Parathyroid adenoma (tissue), 2 donors: ENCODE measurements at regions not wholly inside any gene's neighbourhood (a gene's known extent, or its start where the extent isn't known, plus 50 kb on each side); places are given as distances from the start of the nearest gene placed in this dataset.

Source experiments
- H2AFZ ChIP-seq: fragments of 300-600 bp; sonication (generic); one replicate; pipeline ENCODE4 v1.7.0; 2017; ENCODE audit warnings: antibody characterized with exemption, mild to moderate bottlenecking
- H3K27ac ChIP-seq: fragments of 300-600 bp; sonication (generic); one replicate; pipeline ENCODE4 v1.7.0; 2017
- H3K27me3 ChIP-seq: fragments of 300-600 bp; sonication (generic); one replicate; pipeline ENCODE4 v1.7.0; 2017; ENCODE audit warnings: low read length; ENCODE audit not compliant: control insufficient read depth, insufficient read depth
- H3K36me3 ChIP-seq: fragments of 300-600 bp; sonication (generic); one replicate; pipeline ENCODE4 v1.7.0; 2017; ENCODE audit warnings: low read length; ENCODE audit not compliant: control insufficient read depth, insufficient read depth
- H3K4me1 ChIP-seq: fragments of 300-600 bp; sonication (generic); one replicate; pipeline ENCODE4 v1.7.0; 2017; ENCODE audit warnings: control low read depth
- H3K4me2 ChIP-seq: fragments of 300-600 bp; sonication (generic); one replicate; pipeline ENCODE4 v1.7.0; 2017; ENCODE audit warnings: low read length
- H3K4me3 ChIP-seq: fragments of 300-600 bp; sonication (generic); one replicate; pipeline ENCODE4 v1.7.0; 2017; ENCODE audit warnings: low read depth, low read length
- H3K79me2 ChIP-seq: fragments of 300-600 bp; sonication (generic); one replicate; pipeline ENCODE4 v1.7.0; 2017; ENCODE audit warnings: control low read depth
- H3K9ac ChIP-seq: fragments of 300-600 bp; sonication (generic); one replicate; pipeline ENCODE4 v1.7.0; 2017; ENCODE audit warnings: mild to moderate bottlenecking
- H3K9me3 ChIP-seq: fragments of 300-600 bp; sonication (generic); one replicate; pipeline ENCODE4 v1.7.0; 2017; ENCODE audit warnings: low read length; ENCODE audit not compliant: control insufficient read depth
- CTCF ChIP-seq: fragments of 300-600 bp; sonication (generic); IDR thresholded peaks from one replicate; pipeline ENCODE4 v1.7.0; 2017; ENCODE audit warnings: antibody characterized with exemption, mild to moderate bottlenecking
- donor health status: primary hyperparathyroidism.

GRCh38 chr5:173730632-173731298, 114.3 kb upstream of the BOD1 start:
- Histone ChIP-seq H3K79me2 (no peaks in the 10 kb centered on the region), H3K27ac (no peak overlapping the region), H3K9me3 (no peaks in the 10 kb centered on the region), H3K4me1 (peaks cover 30% of the 10 kb centered on the region), H2AFZ (peak overlapping the region; percentile 33), H3K4me2 (no peak overlapping the region), H3K27me3 (no peaks in the 10 kb centered on the region), H3K4me3 (no peak overlapping the region), H3K36me3 (no peaks in the 10 kb centered on the region), H3K9ac (no peak overlapping the region)
- no peak for TF ChIP-seq CTCF

GRCh38 chr5:173733021-173733420, 116.6 kb upstream of the BOD1 start:
- Histone ChIP-seq H3K4me3 (no peak overlapping the region), H3K27me3 (no peaks in the 10 kb centered on the region), H3K9ac (no peak overlapping the region), H3K36me3 (no peaks in the 10 kb centered on the region), H3K4me2 (no peak overlapping the region), H3K4me1 (peaks cover 46% of the 10 kb centered on the region), H2AFZ (peak overlapping the region; percentile 68), H3K79me2 (no peaks in the 10 kb centered on the region), H3K27ac (peak overlapping the region; percentile 80), H3K9me3 (no peaks in the 10 kb centered on the region)
- no peak for TF ChIP-seq CTCF

- Histone ChIP-seq H3K4me1 (peaks cover 46% of the 10 kb centered on the region), H3K27ac (peak overlapping the region; percentile 80), H3K36me3 (no peaks in the 10 kb centered on the region), H2AFZ (peak overlapping the region; percentile 68), H3K4me3 (no peak overlapping the region), H3K9ac (no peak overlapping the region), H3K27me3 (no peaks in the 10 kb centered on the region), H3K9me3 (no peaks in the 10 kb centered on the region), H3K4me2 (no peak overlapping the region), H3K79me2 (no peaks in the 10 kb centered on the region)
- TF ChIP-seq CTCF: no peak
Observed at GRCh38 chr5:173733425-173733824, 117.0 kb upstream of the BOD1 start.

GRCh38 chr5:173733831-173734501, 117.5 kb upstream of the BOD1 start:
- no peak overlapping the region for H3K9ac ChIP-seq
- peaks cover 46% of the 10 kb centered on the region for H3K4me1 ChIP-seq
- no peaks in the 10 kb centered on the region for H3K36me3 ChIP-seq
- no peaks in the 10 kb centered on the region for H3K27me3 ChIP-seq
- H3K4me3 ChIP-seq: no peak overlapping the region
- no peaks in the 10 kb centered on the region for H3K79me2 ChIP-seq
- H3K9me3 ChIP-seq: no peaks in the 10 kb centered on the region
- H2AFZ ChIP-seq: peak overlapping the region; percentile 68
- TF ChIP-seq CTCF: no peak
- no peak overlapping the region for H3K4me2 ChIP-seq
- H3K27ac ChIP-seq: peak overlapping the region; percentile 80

GRCh38 chr5:173734716-173735115, 118.3 kb upstream of the BOD1 start:
- Histone ChIP-seq H3K9ac (no peak overlapping the region), H2AFZ (peak overlapping the region; percentile 72), H3K9me3 (no peaks in the 10 kb centered on the region), H3K4me3 (no peak overlapping the region), H3K4me2 (no peak overlapping the region), H3K27ac (peak overlapping the region; percentile 57), H3K4me1 (peaks cover 39% of the 10 kb centered on the region), H3K79me2 (no peaks in the 10 kb centered on the region), H3K27me3 (no peaks in the 10 kb centered on the region), H3K36me3 (no peaks in the 10 kb centered on the region)
- no peak for TF ChIP-seq CTCF
